ENCODE measurements at regions not wholly inside any gene's neighbourhood (a gene's known extent, or its start where the extent isn't known, plus 50 kb on each side); places are given as distances from the start of the nearest gene placed in this dataset.

DNA sequence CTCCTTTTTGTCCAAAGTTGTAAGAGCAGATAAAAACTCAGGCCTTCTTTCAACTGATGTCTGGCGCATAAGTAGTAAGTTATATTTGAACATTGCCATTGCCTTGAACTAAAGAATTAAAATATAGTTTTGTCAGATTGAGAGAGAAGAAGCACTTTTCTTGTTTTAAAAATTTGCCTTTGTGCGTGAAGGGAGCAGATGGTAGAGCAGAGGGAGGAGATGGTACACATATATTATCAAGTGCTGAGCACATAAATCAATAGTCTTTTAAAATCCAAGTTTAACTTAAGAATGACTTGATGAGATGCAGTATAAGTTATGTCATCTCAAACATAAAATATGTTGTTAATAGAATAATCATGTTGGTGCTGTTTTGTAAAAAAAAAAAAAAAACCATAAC, 504.6 kb upstream of the KLHL1 start:
- Histone ChIP-seq H3K4me1 (ENCODE audit: control insufficient read depth, extremely low read depth, insufficient read depth, low read length) (no peaks in the 10 kb centered on the region), H3K4me2 (ENCODE audit: control insufficient read depth, extremely low read depth, insufficient read depth, low read depth, low read length) (no peak overlapping the region), H4K20me1 (ENCODE audit: control insufficient read depth, extremely low read depth, insufficient read depth, low read length) (no peaks in the 10 kb centered on the region), H3K36me3 (ENCODE audit: control insufficient read depth in 2 of 2, extremely low read depth in 1 of 2, insufficient read depth in 2 of 2, low read length in 2 of 2) (no peaks in the 10 kb centered on the region), H3K4me3 (ENCODE audit: control insufficient read depth in 2 of 3, extremely low read depth in 1 of 3, insufficient read depth in 2 of 3, low read depth in 1 of 3, low read length in 3 of 3) (no peak overlapping the region), H3K79me2 (ENCODE audit: control insufficient read depth, insufficient read depth, low read length) (no peaks in the 10 kb centered on the region), H3K9ac (ENCODE audit: control insufficient read depth, extremely low read depth, insufficient read depth, low read length) (no peak overlapping the region), H3K27ac (ENCODE audit: control insufficient read depth, insufficient read depth, low read length) (no peak overlapping the region), H2AFZ (ENCODE audit: control insufficient read depth, low read length) (no peak overlapping the region), H3K9me3 (ENCODE audit: control insufficient read depth, low read depth, low read length) (no peaks in the 10 kb centered on the region), H3K27me3 (ENCODE audit: control insufficient read depth, extremely low read depth, insufficient read depth, low read length) (no peaks in the 10 kb centered on the region), H3K9me1 (ENCODE audit: control insufficient read depth, extremely low read depth, insufficient read depth, low read length) (no peaks in the 10 kb centered on the region)
- no peak for TF ChIP-seq CTCF (optimal IDR thresholded peaks at IDR 0.05 in 1 of 3, IDR thresholded peaks at IDR 0.05 in 1 of 3, conservative IDR thresholded peaks at IDR 0.05 in 1 of 3; ENCODE audit: extremely low read depth in 1 of 3, insufficient read depth in 2 of 3, low read length in 3 of 3)
- TF ChIP-seq EZH2 (IDR thresholded peaks at IDR 0.05; ENCODE audit: low read length), result no peak
- FAIRE-seq (no peak), DNase-seq (ENCODE audit: low read depth, low spot score) (no peak)
- dilution Hi-C loops (cut with MboI; ENCODE audit: extremely low pct_ligation_motif_present, low sequenced_read_pairs), result no loop called here

DNA sequence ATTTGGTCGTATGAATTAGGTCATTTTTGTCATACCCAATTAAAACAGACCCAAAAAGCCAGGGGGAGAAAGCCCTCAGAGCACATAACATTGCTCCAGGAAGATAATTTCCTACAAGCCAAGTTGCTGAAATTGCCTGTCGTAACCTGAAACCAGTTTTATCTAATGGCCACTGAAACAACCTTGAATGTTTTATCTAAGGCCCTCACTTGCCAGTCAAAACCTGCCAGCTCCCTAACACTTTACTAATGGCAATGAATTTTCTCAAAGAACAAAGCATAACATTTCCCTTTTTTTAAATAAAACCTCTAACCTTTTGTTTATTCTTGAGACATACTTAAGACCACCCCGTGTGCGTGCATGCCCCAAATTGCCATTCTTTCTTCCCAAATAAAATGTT, 496.2 kb upstream of the KLHL1 start:
- no peak for TF ChIP-seq EZH2 (IDR thresholded peaks at IDR 0.05; ENCODE audit: low read length)
- TF ChIP-seq CTCF (optimal IDR thresholded peaks at IDR 0.05 in 1 of 3, IDR thresholded peaks at IDR 0.05 in 1 of 3, conservative IDR thresholded peaks at IDR 0.05 in 1 of 3; ENCODE audit: extremely low read depth in 1 of 3, insufficient read depth in 2 of 3, low read length in 3 of 3), result no peak
- no peak for FAIRE-seq
- no peaks in the 10 kb centered on the region for H3K27me3 ChIP-seq (ENCODE audit: control insufficient read depth, extremely low read depth, insufficient read depth, low read length)
- H3K4me3 ChIP-seq (ENCODE audit: control insufficient read depth in 2 of 3, extremely low read depth in 1 of 3, insufficient read depth in 2 of 3, low read depth in 1 of 3, low read length in 3 of 3), result no peak overlapping the region
- H3K4me1 ChIP-seq (ENCODE audit: control insufficient read depth, extremely low read depth, insufficient read depth, low read length), result no peaks in the 10 kb centered on the region
- H3K36me3 ChIP-seq (ENCODE audit: control insufficient read depth in 2 of 2, extremely low read depth in 1 of 2, insufficient read depth in 2 of 2, low read length in 2 of 2), result no peaks in the 10 kb centered on the region
- no peak for DNase-seq (ENCODE audit: low read depth, low spot score)
- H3K4me2 ChIP-seq (ENCODE audit: control insufficient read depth, extremely low read depth, insufficient read depth, low read depth, low read length), result no peak overlapping the region
- H3K9ac ChIP-seq (ENCODE audit: control insufficient read depth, extremely low read depth, insufficient read depth, low read length), result no peak overlapping the region
- H4K20me1 ChIP-seq (ENCODE audit: control insufficient read depth, extremely low read depth, insufficient read depth, low read length), result no peaks in the 10 kb centered on the region
- H3K9me1 ChIP-seq (ENCODE audit: control insufficient read depth, extremely low read depth, insufficient read depth, low read length), result no peaks in the 10 kb centered on the region
- H3K79me2 ChIP-seq (ENCODE audit: control insufficient read depth, insufficient read depth, low read length), result no peaks in the 10 kb centered on the region
- dilution Hi-C loops (cut with MboI; ENCODE audit: extremely low pct_ligation_motif_present, low sequenced_read_pairs), result no loop called here
- H3K27ac ChIP-seq (ENCODE audit: control insufficient read depth, insufficient read depth, low read length), result no peak overlapping the region
- no peak overlapping the region for H2AFZ ChIP-seq (ENCODE audit: control insufficient read depth, low read length)
- H3K9me3 ChIP-seq (ENCODE audit: control insufficient read depth, low read depth, low read length), result no peaks in the 10 kb centered on the region
